ENCODE measurements at regions not wholly inside any gene's neighbourhood (a gene's known extent, or its start where the extent isn't known, plus 50 kb on each side); places are given as distances from the start of the nearest gene placed in this dataset.

GRCh38 chr1:115204513-115204912, 115.2 kb upstream of the TSPAN2 start:
- intact Hi-C loops (cut with micrococcal nuclease; ENCODE audit: unreplicated experiment) = no loop called here
- no peak for DNase-seq (ENCODE audit: low spot score)
- H3K9me2 ChIP-seq (ENCODE audit: insufficient read depth, low read length) = no peaks in the 10 kb centered on the region
- H3K4me1 ChIP-seq (ENCODE audit: insufficient read depth, low read length, poor library complexity, severe bottlenecking) = no peaks in the 10 kb centered on the region
- no peak overlapping the region for H3K4me3 ChIP-seq (ENCODE audit: low read depth, low read length, poor library complexity, severe bottlenecking)
- BruUV-seq (replicated peaks) = no TSS peak
- no peak overlapping the region for H2AFZ ChIP-seq (ENCODE audit: low read length)
- no peak overlapping the region for H3K4me2 ChIP-seq (ENCODE audit: low read length)
- ChIA-PET POLR2A (no interaction called here), CTCF (ENCODE audit: unreplicated experiment) (no interaction called here)
- no peaks in the 10 kb centered on the region for H4K20me1 ChIP-seq (ENCODE audit: insufficient read depth, low read length)
- H3K36me3 ChIP-seq (ENCODE audit: insufficient read depth, low read length) = no peaks in the 10 kb centered on the region
- H3K9me3 ChIP-seq (ENCODE audit: low read length) = no peaks in the 10 kb centered on the region
- no peak overlapping the region for H3K27ac ChIP-seq (ENCODE audit: low read depth, low read length, poor library complexity, severe bottlenecking)
- H3K79me2 ChIP-seq (ENCODE audit: insufficient read depth, low read depth, low read length) = no peaks in the 10 kb centered on the region
- no peak for TF ChIP-seq EZH2phosphoT487 (IDR thresholded peaks at IDR 0.05; ENCODE audit: borderline replicate concordance, low read depth, low read length)
- TF ChIP-seq, protein P1, sequence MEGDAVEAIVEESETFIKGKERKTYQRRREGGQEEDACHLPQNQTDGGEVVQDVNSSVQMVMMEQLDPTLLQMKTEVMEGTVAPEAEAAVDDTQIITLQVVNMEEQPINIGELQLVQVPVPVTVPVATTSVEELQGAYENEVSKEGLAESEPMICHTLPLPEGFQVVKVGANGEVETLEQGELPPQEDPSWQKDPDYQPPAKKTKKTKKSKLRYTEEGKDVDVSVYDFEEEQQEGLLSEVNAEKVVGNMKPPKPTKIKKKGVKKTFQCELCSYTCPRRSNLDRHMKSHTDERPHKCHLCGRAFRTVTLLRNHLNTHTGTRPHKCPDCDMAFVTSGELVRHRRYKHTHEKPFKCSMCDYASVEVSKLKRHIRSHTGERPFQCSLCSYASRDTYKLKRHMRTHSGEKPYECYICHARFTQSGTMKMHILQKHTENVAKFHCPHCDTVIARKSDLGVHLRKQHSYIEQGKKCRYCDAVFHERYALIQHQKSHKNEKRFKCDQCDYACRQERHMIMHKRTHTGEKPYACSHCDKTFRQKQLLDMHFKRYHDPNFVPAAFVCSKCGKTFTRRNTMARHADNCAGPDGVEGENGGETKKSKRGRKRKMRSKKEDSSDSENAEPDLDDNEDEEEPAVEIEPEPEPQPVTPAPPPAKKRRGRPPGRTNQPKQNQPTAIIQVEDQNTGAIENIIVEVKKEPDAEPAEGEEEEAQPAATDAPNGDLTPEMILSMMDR (conservative IDR thresholded peaks at IDR 0.05; ENCODE audit: low read length) = no peak

DNA sequence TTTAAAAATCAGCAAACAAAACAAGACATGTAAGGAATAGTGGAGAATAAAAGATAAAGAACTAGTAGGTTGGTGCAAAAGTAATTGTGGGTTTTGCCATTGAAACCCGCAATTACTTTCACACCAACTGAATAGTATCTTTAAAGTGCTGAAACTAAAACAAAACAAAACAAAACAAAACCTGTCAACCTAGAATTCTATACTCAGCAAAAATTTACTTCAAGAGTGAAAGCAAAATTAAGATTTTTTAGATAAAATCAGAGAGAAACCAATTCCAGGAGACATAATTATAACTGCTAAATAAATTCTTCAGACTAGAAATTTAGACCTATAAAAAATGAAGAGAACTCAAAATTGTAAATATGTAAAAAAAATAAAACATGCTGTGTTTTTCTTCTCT, 114.0 kb upstream of the TSPAN2 start:
- Histone ChIP-seq H3K9me2 (ENCODE audit: insufficient read depth, low read length) (no peaks in the 10 kb centered on the region), H3K36me3 (ENCODE audit: insufficient read depth, low read length) (no peaks in the 10 kb centered on the region), H3K4me1 (ENCODE audit: insufficient read depth, low read length, poor library complexity, severe bottlenecking) (no peaks in the 10 kb centered on the region), H2AFZ (ENCODE audit: low read length) (no peak overlapping the region), H3K4me2 (ENCODE audit: low read length) (no peak overlapping the region), H3K9me3 (ENCODE audit: low read length) (no peaks in the 10 kb centered on the region), H3K4me3 (ENCODE audit: low read depth, low read length, poor library complexity, severe bottlenecking) (no peak overlapping the region), H3K79me2 (ENCODE audit: insufficient read depth, low read depth, low read length) (no peaks in the 10 kb centered on the region), H3K27ac (ENCODE audit: low read depth, low read length, poor library complexity, severe bottlenecking) (no peak overlapping the region), H4K20me1 (ENCODE audit: insufficient read depth, low read length) (no peaks in the 10 kb centered on the region)
- DNase-seq (ENCODE audit: low spot score) = no peak
- CTCF ChIA-PET (ENCODE audit: unreplicated experiment) = no interaction called here
- TF ChIP-seq, protein P1 (conservative IDR thresholded peaks at IDR 0.05; ENCODE audit: low read length) = no peak
- no peak for TF ChIP-seq EZH2phosphoT487 (IDR thresholded peaks at IDR 0.05; ENCODE audit: borderline replicate concordance, low read depth, low read length)
- no TSS peak for BruUV-seq (replicated peaks)
- intact Hi-C loops (cut with micrococcal nuclease; ENCODE audit: unreplicated experiment) = no loop called here
- POLR2A ChIA-PET = no interaction called here

DNA sequence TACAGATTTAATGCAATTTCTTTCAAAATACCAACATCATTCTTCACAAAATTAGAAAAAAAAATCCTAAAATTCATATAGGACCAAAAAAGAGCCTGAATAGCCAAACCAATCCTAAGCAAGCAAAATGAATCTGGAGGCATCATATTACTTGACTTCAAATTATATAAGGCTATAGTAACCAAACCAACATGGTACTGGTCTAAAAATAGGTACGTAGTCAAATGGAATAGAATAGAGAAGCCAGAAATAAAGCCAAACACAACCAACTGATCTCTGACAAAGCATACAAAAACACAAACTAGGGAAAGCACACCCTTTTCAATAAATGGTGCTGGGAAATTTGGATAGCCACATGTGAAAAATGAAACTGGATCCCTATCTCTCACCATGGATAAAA, 112.3 kb upstream of the TSPAN2 start:
- POLR2A ChIA-PET = interaction anchor here (0.6 kb wide), 1 partner anchor 1296 kb away, joined by 3 read pairs; no protein-coding TSS in a partner anchor
- H2AFZ ChIP-seq (ENCODE audit: low read length) = no peak overlapping the region
- CTCF ChIA-PET (ENCODE audit: unreplicated experiment) = no interaction called here
- TF ChIP-seq EZH2phosphoT487 (IDR thresholded peaks at IDR 0.05; ENCODE audit: borderline replicate concordance, low read depth, low read length) = no peak
- TF ChIP-seq, protein P1 (conservative IDR thresholded peaks at IDR 0.05; ENCODE audit: low read length) = no peak
- H3K4me3 ChIP-seq (ENCODE audit: low read depth, low read length, poor library complexity, severe bottlenecking) = no peak overlapping the region
- H3K9me2 ChIP-seq (ENCODE audit: insufficient read depth, low read length) = no peaks in the 10 kb centered on the region
- H3K9me3 ChIP-seq (ENCODE audit: low read length) = no peaks in the 10 kb centered on the region
- no peak for DNase-seq (ENCODE audit: low spot score)
- no peaks in the 10 kb centered on the region for H3K4me1 ChIP-seq (ENCODE audit: insufficient read depth, low read length, poor library complexity, severe bottlenecking)
- intact Hi-C loops (cut with micrococcal nuclease; ENCODE audit: unreplicated experiment) = no loop called here
- no peaks in the 10 kb centered on the region for H4K20me1 ChIP-seq (ENCODE audit: insufficient read depth, low read length)
- no peak overlapping the region for H3K27ac ChIP-seq (ENCODE audit: low read depth, low read length, poor library complexity, severe bottlenecking)
- no peak overlapping the region for H3K4me2 ChIP-seq (ENCODE audit: low read length)
- H3K36me3 ChIP-seq (ENCODE audit: insufficient read depth, low read length) = no peaks in the 10 kb centered on the region
- BruUV-seq (replicated peaks) = no TSS peak
- no peaks in the 10 kb centered on the region for H3K79me2 ChIP-seq (ENCODE audit: insufficient read depth, low read depth, low read length)

All from OCI-LY7 (cell line).